ENCODE measurements at regions not wholly inside any gene's neighbourhood (a gene's known extent, or its start where the extent isn't known, plus 50 kb on each side); places are given as distances from the start of the nearest gene placed in this dataset.

DNA sequence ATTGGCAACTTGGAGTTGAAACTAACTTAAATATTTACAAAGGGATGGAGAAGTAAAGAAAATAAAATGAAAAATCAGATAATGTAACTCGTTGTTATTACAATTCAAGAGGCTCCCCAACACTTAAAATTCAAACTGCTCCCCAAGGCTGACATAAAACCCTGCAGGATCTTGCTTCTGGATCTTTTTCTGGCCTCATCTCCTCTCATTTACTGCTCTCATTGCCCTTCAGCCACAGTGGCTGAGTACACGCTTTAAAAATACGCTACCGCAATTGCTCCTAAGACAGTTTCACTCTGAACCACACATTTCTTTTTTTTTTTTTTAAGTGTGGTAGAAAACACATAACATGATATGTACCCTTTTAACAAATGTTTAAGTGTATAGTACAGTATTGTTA is 718.1 kb upstream of the ANO3 start:
- TF ChIP-seq CTCF (IDR thresholded peaks at IDR 0.05) (no peak), POLR2A (IDR thresholded peaks at IDR 0.05) (no peak)
